HL-60 (cell line): ENCODE measurements at regions not wholly inside any gene's neighbourhood (a gene's known extent, or its start where the extent isn't known, plus 50 kb on each side); places are given as distances from the start of the nearest gene placed in this dataset.

ENCODE experiments used
- DNase-seq, 2 experiments: peaks; one replicate each; pipeline ENCODE4 v3.0.0-alpha.2; 2010 to 2020; ENCODE audit warnings: low read depth in 1 of 2, low spot score in 1 of 2
- H3K27ac ChIP-seq: fragments of 250-450 bp; sonication (Bioruptor Pico); replicated peaks from 2 replicates; pipeline ENCODE4 v1.5.1; 2020; ENCODE audit warnings: mild to moderate bottlenecking, moderate library complexity
- H3K27me3 ChIP-seq: fragments of 250-450 bp; sonication (Bioruptor Pico); 2 replicates; pipeline ENCODE4 v1.5.1; 2021; ENCODE audit warnings: mild to moderate bottlenecking, moderate library complexity; ENCODE audit not compliant: insufficient read depth, poor library complexity, severe bottlenecking
- H3K4me3 ChIP-seq: replicated peaks from 2 replicates; pipeline ENCODE4 v1.5.1; 2011; ENCODE audit warnings: mild to moderate bottlenecking, control low read depth, low read length; ENCODE audit not compliant: insufficient read depth
- GABPA ChIP-seq: IDR thresholded peaks from 2 replicates; pipeline ENCODE4 v1.6.1; 2012; ENCODE audit warnings: low read depth
- POLR2AphosphoS5 ChIP-seq: IDR thresholded peaks from 2 replicates; pipeline ENCODE4 v1.6.1; 2012; ENCODE audit warnings: low read depth
- SPI1 ChIP-seq: IDR thresholded peaks from 2 replicates; pipeline ENCODE4 v1.6.1; 2012; ENCODE audit warnings: low read depth, mild to moderate bottlenecking, borderline replicate concordance
- TF ChIP-seq, protein P1 (sequence below): IDR thresholded peaks from one replicate; pipeline ENCODE4 v1.5.1; 2011; ENCODE audit warnings: low read length, control low read depth, inconsistent platforms; ENCODE audit not compliant: insufficient read depth
- TF ChIP-seq, protein P2 (sequence below): IDR thresholded peaks from 2 replicates; pipeline ENCODE4 v1.6.1; 2012; ENCODE audit warnings: low read depth; ENCODE audit not compliant: insufficient replicate concordance

DNA sequence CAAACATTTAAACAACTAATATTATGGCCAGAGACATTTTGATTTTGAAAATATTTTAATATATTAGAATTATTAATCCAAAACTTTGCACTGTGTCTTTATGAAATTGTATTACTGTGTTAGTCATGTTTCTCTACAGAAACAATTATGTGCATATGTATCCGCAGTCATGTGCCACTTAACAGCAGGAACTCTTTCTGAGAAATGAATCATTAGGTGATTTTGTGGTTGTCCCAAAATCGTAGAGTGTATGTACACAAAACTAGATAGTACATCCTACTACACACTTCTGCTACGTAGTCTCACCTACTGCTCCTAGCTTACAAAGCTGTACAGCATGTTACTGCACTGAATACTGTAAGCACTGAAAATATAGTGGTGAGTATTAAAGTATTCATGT, 479.2 kb upstream of the DSEL start:
- H3K27me3 ChIP-seq = no peaks in the 10 kb centered on the region

DNA sequence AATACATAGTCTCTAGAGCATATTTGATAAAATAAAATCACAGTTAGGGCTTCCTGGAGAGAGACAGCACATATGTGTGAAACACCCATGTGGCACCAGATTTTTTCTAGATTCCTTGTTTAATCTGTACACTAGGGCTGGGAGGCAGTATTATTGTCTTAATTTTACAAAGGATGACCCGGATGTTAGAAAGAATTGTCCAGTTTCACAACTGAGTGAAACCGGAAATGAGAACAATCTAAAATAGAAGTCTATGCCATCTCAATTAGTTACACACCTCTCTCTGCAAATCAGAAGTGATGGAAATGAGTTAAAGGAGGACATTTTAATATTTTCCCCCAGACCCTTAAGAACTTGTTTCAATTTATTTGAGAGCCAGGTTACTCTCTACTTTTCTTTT, 463.7 kb upstream of the DSEL start:
- TF ChIP-seq, protein P1, sequence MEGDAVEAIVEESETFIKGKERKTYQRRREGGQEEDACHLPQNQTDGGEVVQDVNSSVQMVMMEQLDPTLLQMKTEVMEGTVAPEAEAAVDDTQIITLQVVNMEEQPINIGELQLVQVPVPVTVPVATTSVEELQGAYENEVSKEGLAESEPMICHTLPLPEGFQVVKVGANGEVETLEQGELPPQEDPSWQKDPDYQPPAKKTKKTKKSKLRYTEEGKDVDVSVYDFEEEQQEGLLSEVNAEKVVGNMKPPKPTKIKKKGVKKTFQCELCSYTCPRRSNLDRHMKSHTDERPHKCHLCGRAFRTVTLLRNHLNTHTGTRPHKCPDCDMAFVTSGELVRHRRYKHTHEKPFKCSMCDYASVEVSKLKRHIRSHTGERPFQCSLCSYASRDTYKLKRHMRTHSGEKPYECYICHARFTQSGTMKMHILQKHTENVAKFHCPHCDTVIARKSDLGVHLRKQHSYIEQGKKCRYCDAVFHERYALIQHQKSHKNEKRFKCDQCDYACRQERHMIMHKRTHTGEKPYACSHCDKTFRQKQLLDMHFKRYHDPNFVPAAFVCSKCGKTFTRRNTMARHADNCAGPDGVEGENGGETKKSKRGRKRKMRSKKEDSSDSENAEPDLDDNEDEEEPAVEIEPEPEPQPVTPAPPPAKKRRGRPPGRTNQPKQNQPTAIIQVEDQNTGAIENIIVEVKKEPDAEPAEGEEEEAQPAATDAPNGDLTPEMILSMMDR = no peak
- TF ChIP-seq GABPA (no peak), POLR2AphosphoS5 (no peak), SPI1 (no peak)
- TF ChIP-seq, protein P2, sequence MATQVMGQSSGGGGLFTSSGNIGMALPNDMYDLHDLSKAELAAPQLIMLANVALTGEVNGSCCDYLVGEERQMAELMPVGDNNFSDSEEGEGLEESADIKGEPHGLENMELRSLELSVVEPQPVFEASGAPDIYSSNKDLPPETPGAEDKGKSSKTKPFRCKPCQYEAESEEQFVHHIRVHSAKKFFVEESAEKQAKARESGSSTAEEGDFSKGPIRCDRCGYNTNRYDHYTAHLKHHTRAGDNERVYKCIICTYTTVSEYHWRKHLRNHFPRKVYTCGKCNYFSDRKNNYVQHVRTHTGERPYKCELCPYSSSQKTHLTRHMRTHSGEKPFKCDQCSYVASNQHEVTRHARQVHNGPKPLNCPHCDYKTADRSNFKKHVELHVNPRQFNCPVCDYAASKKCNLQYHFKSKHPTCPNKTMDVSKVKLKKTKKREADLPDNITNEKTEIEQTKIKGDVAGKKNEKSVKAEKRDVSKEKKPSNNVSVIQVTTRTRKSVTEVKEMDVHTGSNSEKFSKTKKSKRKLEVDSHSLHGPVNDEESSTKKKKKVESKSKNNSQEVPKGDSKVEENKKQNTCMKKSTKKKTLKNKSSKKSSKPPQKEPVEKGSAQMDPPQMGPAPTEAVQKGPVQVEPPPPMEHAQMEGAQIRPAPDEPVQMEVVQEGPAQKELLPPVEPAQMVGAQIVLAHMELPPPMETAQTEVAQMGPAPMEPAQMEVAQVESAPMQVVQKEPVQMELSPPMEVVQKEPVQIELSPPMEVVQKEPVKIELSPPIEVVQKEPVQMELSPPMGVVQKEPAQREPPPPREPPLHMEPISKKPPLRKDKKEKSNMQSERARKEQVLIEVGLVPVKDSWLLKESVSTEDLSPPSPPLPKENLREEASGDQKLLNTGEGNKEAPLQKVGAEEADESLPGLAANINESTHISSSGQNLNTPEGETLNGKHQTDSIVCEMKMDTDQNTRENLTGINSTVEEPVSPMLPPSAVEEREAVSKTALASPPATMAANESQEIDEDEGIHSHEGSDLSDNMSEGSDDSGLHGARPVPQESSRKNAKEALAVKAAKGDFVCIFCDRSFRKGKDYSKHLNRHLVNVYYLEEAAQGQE = no peak
- no peak for DNase-seq
- Histone ChIP-seq H3K27me3 (no peaks in the 10 kb centered on the region), H3K4me3 (no peak overlapping the region), H3K27ac (no peak overlapping the region)

More for the DNA sequence above, 479.2 kb upstream of the DSEL start:
- Histone ChIP-seq H3K4me3 (no peak overlapping the region), H3K27ac (no peak overlapping the region)
- no peak for DNase-seq
- TF ChIP-seq, protein P2 = no peak
- no peak for TF ChIP-seq SPI1
- TF ChIP-seq POLR2AphosphoS5 = no peak

DNA sequence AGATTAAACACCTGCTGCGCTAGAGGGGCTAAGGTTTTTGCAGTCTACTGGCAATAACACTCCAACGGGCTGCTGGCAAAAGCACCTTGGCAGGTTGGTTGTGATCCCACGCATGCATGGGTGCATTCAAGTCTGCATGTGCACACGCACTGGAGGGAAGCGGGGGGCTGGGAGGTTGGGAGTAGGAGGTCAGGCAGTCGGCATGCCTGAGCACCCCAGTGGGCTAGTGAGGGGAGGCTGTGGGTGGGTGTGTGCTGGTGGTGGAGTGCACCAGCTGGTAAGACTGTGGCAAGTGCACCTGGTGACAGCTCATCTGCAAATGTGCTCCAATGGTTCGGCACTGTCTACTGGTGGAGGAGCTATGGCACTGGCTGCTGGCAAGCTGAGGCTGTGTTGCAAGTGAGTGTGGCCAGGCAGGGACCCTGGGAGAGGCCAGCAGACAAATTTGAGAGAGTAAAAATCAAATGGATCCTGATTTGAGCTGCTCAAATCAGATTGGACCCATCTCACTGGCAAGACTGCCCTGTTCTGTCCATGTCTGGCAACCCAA, 460.6 kb upstream of the DSEL start:
- no peak overlapping the region for H3K4me3 ChIP-seq
- no peak for DNase-seq
- no peaks in the 10 kb centered on the region for H3K27me3 ChIP-seq
- no peak overlapping the region for H3K27ac ChIP-seq
- TF ChIP-seq, protein P2 = no peak
- TF ChIP-seq, protein P1 = no peak
- TF ChIP-seq POLR2AphosphoS5 (no peak), GABPA (no peak), SPI1 (no peak)

DNA sequence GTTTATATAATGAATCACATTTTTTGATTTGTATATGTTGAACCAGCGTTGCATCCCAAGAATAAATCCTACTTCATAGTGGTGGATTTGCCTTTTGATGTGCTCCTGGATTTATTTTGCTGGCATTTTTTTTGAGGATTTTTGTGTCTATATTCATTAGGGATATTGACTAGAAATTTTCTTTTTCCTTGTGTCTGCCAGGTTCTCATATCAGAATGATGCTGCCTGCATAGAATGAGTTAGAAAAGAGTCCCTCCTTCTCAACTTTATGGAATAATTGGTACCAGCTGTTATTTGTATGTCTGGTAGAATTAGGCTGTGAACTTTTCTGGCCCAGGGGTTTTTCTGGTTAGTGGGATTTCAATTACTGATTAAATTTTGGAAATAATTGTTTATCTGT, 457.4 kb upstream of the DSEL start:
- H3K27me3 ChIP-seq = peaks cover 4% of the 10 kb centered on the region
- no peak for DNase-seq
- TF ChIP-seq, protein P1 = no peak
- no peak for TF ChIP-seq SPI1
- no peak for TF ChIP-seq GABPA
- TF ChIP-seq, protein P2 = no peak
- no peak for TF ChIP-seq POLR2AphosphoS5
- H3K27ac ChIP-seq = no peak overlapping the region
- H3K4me3 ChIP-seq = no peak overlapping the region
